ENCODE measurements at regions not wholly inside any gene's neighbourhood (a gene's known extent, or its start where the extent isn't known, plus 50 kb on each side); places are given as distances from the start of the nearest gene placed in this dataset.

DNA sequence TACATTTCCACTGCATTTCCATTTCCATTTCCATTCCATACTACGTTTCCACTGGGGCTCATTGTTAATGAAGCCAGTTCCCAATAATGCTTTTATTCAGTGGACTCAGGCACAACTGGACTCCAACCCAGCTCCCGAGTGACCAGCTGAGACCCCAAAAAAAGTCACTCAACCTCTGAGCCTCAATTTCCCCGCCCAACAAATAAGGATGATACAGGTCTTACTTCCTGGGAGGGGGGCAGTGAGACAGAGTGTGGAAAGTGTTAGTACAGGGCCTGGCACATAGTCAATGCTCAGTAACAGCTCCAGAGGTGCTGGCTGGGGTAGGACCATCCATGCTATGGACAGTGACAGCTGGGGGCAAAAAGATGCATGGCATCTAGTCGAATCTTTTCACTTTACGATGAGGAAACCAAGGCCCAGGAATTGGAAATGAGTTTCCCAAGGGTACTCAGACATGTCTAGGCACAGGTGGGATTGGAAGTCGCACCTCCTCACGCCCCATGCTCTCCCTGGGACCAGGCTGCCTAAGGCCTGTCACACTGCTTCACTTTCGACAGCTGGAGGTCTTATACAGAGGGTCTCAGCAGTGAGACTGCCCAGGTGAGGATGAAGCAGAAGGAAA lies 226.5 kb downstream of the ANAPC1 start:
- WGBS, 2 donors: 95% methylated on average over 8 of the region's 8 CpGs

GRCh38 chr2:111659361-111660333 lies 224.3 kb downstream of the ANAPC1 start:
- intact Hi-C loops (cut with DNase I): no loop called here
- peak; percentile 88 for DNase-seq
- TF ChIP-seq CTCF (IDR thresholded peaks at IDR 0.05) (no peak), POLR2AphosphoS5 (IDR thresholded peaks at IDR 0.05) (peak in 1 of 4 donors; percentile 61)
- Histone ChIP-seq H3K4me3 (no peak overlapping the region), H3K36me3 (no peaks in the 10 kb centered on the region), H3K9me3 (no peaks in the 10 kb centered on the region), H3K27me3 (no peaks in the 10 kb centered on the region), H3K27ac (peak overlapping the region in 2 of 4 donors; percentile 19 to 61), H3K4me1 (peaks cover 0 to 14% (median 0%) of the 10 kb centered on the region in 4 donors)
- WGBS, 2 donors: 36 to 62% methylated on average over 13 of the region's 13 CpGs

More for the DNA sequence above, 226.5 kb downstream of the ANAPC1 start:
- H3K27me3 ChIP-seq: no peaks in the 10 kb centered on the region
- H3K4me3 ChIP-seq: no peak overlapping the region
- H3K27ac ChIP-seq: no peak overlapping the region
- H3K9me3 ChIP-seq: no peaks in the 10 kb centered on the region
- DNase-seq: no peak
- intact Hi-C loops (cut with DNase I): no loop called here
- TF ChIP-seq POLR2A (IDR thresholded peaks at IDR 0.05): no peak
- TF ChIP-seq EP300 (IDR thresholded peaks at IDR 0.05): no peak
- no peak for TF ChIP-seq CTCF (IDR thresholded peaks at IDR 0.05)
- TF ChIP-seq POLR2AphosphoS5 (IDR thresholded peaks at IDR 0.05): no peak
- no peaks in the 10 kb centered on the region for H3K36me3 ChIP-seq
- peaks cover 0 to 9% (median 0%) of the 10 kb centered on the region in 4 donors for H3K4me1 ChIP-seq

- 95 to 97% methylated on average over 5 of the region's 5 CpGs for WGBS, 2 donors
- Histone ChIP-seq H3K27me3 (no peaks in the 10 kb centered on the region), H3K4me1 (peaks cover 0 to 14% (median 0%) of the 10 kb centered on the region in 4 donors), H3K36me3 (no peaks in the 10 kb centered on the region), H3K9me3 (no peaks in the 10 kb centered on the region), H3K27ac (no peak overlapping the region), H3K4me3 (no peak overlapping the region)
- intact Hi-C loops (cut with DNase I): no loop called here
- TF ChIP-seq EP300 (IDR thresholded peaks at IDR 0.05) (no peak), POLR2A (IDR thresholded peaks at IDR 0.05) (no peak), POLR2AphosphoS5 (IDR thresholded peaks at IDR 0.05) (no peak), CTCF (IDR thresholded peaks at IDR 0.05) (no peak)
- DNase-seq: no peak
Observed at GRCh38 chr2:111660811-111661210, 223.2 kb downstream of the ANAPC1 start.

DNA sequence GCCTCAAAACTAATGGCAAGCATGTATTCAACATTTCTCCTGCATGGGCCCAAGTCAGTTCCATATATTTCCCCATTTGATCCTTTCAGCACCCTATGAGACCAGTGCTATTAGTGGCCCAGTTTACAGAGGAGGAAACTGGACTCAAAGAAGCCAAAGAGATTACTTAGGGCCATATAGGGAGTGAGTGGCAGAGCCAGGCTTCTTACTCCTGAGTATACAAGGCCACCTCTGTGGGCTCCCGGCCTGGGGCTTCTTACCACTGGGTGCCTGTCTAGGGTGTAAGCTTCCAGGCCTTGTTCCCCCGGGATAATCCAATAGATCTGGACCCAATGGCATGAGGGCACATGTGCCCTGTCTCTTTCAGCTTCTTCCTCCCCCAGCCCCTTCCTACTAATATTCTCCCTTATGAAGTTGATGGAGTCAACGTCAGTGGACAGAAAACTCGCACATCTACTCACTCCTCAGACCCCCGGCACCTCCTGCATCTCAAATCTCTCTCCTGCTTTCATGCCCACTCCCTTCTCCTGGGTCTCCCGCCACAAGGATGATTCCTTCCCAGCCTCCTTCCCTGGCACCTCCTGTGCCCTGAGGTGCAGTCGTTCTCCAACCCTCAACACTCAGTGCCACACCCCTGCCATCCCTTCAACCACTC lies 222.6 kb downstream of the ANAPC1 start:
- intact Hi-C loops (cut with DNase I): no loop called here
- Histone ChIP-seq H3K36me3 (no peaks in the 10 kb centered on the region), H3K27ac (no peak overlapping the region), H3K9me3 (no peaks in the 10 kb centered on the region), H3K27me3 (no peaks in the 10 kb centered on the region), H3K4me1 (peaks cover 0 to 14% (median 0%) of the 10 kb centered on the region in 4 donors), H3K4me3 (no peak overlapping the region)
- WGBS, 2 donors: 89 to 93% methylated on average over 7 of the region's 7 CpGs
- no peak for DNase-seq
- TF ChIP-seq POLR2AphosphoS5 (IDR thresholded peaks at IDR 0.05) (no peak), EP300 (IDR thresholded peaks at IDR 0.05) (no peak), CTCF (IDR thresholded peaks at IDR 0.05) (no peak)

Data from sigmoid colon (tissue), 6 donors.